ENCODE measurements at regions not wholly inside any gene's neighbourhood (a gene's known extent, or its start where the extent isn't known, plus 50 kb on each side); places are given as distances from the start of the nearest gene placed in this dataset.

- ChIA-PET RAD21 (ENCODE audit: low non-redundant PET in 1 of 2, low total read pairs in 2 of 2, uncharacterized antibody in 2 of 2, unreplicated experiment in 2 of 2) (no interaction called here), CTCF (interaction anchor here (1.2 kb wide), 1 partner anchor 208 kb away, joined by 3 read pairs; no protein-coding TSS in a partner anchor), POLR2A (no interaction called here)
- Histone ChIP-seq H3K27me3 (ENCODE audit: insufficient read depth, low read length) (peaks cover 44% of the 10 kb centered on the region), H3K36me3 (ENCODE audit: control insufficient read depth in 1 of 2, insufficient read depth in 2 of 2, low read length in 2 of 2) (no peaks in the 10 kb centered on the region), H3K4me3 (replicated peaks in 1 of 2; ENCODE audit: low read depth in 1 of 2, low read length in 2 of 2) (no peak overlapping the region), H3K9me2 (ENCODE audit: insufficient read depth) (no peaks in the 10 kb centered on the region), H3K4me1 (ENCODE audit: control insufficient read depth in 1 of 2, insufficient read depth in 2 of 2, low read length in 2 of 2) (peaks cover 2 to 6% of the 10 kb centered on the region in 2 experiments; a peak in 3 of 4 replicates), H3K9me3 (ENCODE audit: control insufficient read depth in 1 of 2, insufficient read depth in 1 of 2, low read depth in 1 of 2, low read length in 2 of 2) (no peaks in the 10 kb centered on the region), H3K4me2 (ENCODE audit: low read length) (no peak overlapping the region), H3K27ac (ENCODE audit: low read depth, low read length) (no peak overlapping the region), H4K20me1 (ENCODE audit: insufficient read depth) (no peaks in the 10 kb centered on the region), H3K9ac (ENCODE audit: low read length) (no peak overlapping the region), H3K79me2 (ENCODE audit: insufficient read depth, low read length) (no peaks in the 10 kb centered on the region), H2AFZ (ENCODE audit: low read depth, low read length, poor library complexity, severe bottlenecking) (no peak overlapping the region)
- ATAC-seq (no peak), DNase-seq (ENCODE audit: low read depth, low spot score) (no peak)
- intact Hi-C loops (cut with micrococcal nuclease), result no loop called here
- TF ChIP-seq FOSL1 (IDR thresholded peaks at IDR 0.05; ENCODE audit: low read depth) (no peak), EZH2phosphoT487 (IDR thresholded peaks at IDR 0.05; ENCODE audit: borderline replicate concordance) (no peak), CEBPB (IDR thresholded peaks at IDR 0.05; ENCODE audit: low read depth) (no peak), SP1 (IDR thresholded peaks at IDR 0.05; ENCODE audit: low read depth) (no peak), MAX (IDR thresholded peaks at IDR 0.05) (no peak), ELF1 (IDR thresholded peaks at IDR 0.05; ENCODE audit: borderline replicate concordance, low read depth) (no peak), SIN3A (IDR thresholded peaks at IDR 0.05; ENCODE audit: low read depth) (no peak), ATF3 (IDR thresholded peaks at IDR 0.05) (no peak), TCF7L2 (IDR thresholded peaks at IDR 0.05; ENCODE audit: borderline replicate concordance, extremely low read depth, insufficient read depth, insufficient read length) (no peak), EZH2 (IDR thresholded peaks at IDR 0.05) (no peak), POLR2A (IDR thresholded peaks at IDR 0.05; ENCODE audit: borderline replicate concordance, extremely low read depth, insufficient read depth, insufficient read length) (no peak), JUND (IDR thresholded peaks at IDR 0.05) (no peak), ZNF274 (IDR thresholded peaks at IDR 0.05; ENCODE audit: low read depth, low read length) (no peak), SRF (IDR thresholded peaks at IDR 0.05; ENCODE audit: low read depth) (no peak), EGR1 (IDR thresholded peaks at IDR 0.05; ENCODE audit: low read depth) (no peak), CBX3 (IDR thresholded peaks at IDR 0.05; ENCODE audit: low read depth) (no peak), YY1 (IDR thresholded peaks at IDR 0.05; ENCODE audit: extremely low read depth, insufficient replicate concordance, low read depth, low read length) (no peak), POLR2AphosphoS5 (IDR thresholded peaks at IDR 0.05; ENCODE audit: low read depth, low read length) (no peak), CTCF (IDR thresholded peaks at IDR 0.05 in 2 of 3, conservative IDR thresholded peaks at IDR 0.05 in 1 of 3; ENCODE audit: borderline replicate concordance in 1 of 3, insufficient read depth in 1 of 3, low read depth in 2 of 3, low read length in 2 of 3) (no peak), RAD21 (IDR thresholded peaks at IDR 0.05; ENCODE audit: low read depth) (no peak)
- no TSS peak for BruUV-seq (replicated peaks)
These were observed 105.9 kb downstream of the ENGASE start for GRCh38 chr17:79180358-79181005.
